Stimulated activated naive B cell treated with anti-CD40 and anti-IgM and Interleukin-4, amounts not matched to agents 10 μg/mL and 1 μg/mL and 100 μg/mL, for 72 hours (primary cell): ENCODE measurements at regions not wholly inside any gene's neighbourhood (a gene's known extent, or its start where the extent isn't known, plus 50 kb on each side); places are given as distances from the start of the nearest gene placed in this dataset.
"Not testable (repeated sequence)": the region's sequence is repeated elsewhere in the genome, so short reads cannot be mapped to it uniquely, and the experiment has no call there.

Source experiments
- ATAC-seq, 2 donors: fragments of 150-1000 bp; cut with Tn5 transposase; replicated peaks; 2 replicates each; pipeline ENCODE4 v1.10.0; 2021; ENCODE audit warnings: moderate library complexity in 1 of 2
- DNase-seq: peaks from one replicate; pipeline ENCODE4 v3.0.0; 2021
- H3K27ac Mint-ChIP-seq: one replicate; pipeline ENCODE4 v1.8.0; 2022; ENCODE audit warnings: mild to moderate bottlenecking, mixed read lengths
- H3K27me3 Mint-ChIP-seq, 2 donors: one replicate each; pipeline ENCODE4 v1.8.0; 2022; ENCODE audit warnings: mixed read lengths in 2 of 2
- H3K36me3 Mint-ChIP-seq, 2 donors: one replicate each; pipeline ENCODE4 v1.8.0; 2022; ENCODE audit warnings: mixed read lengths in 2 of 2, mild to moderate bottlenecking in 1 of 2
- H3K4me1 Mint-ChIP-seq, 2 donors: one replicate each; pipeline ENCODE4 v1.8.0; 2022; ENCODE audit warnings: mixed read lengths in 2 of 2, mild to moderate bottlenecking in 1 of 2
- H3K4me3 Mint-ChIP-seq, 2 donors: one replicate each; pipeline ENCODE4 v1.8.0; 2022; ENCODE audit warnings: mild to moderate bottlenecking in 2 of 2, mixed read lengths in 2 of 2, moderate library complexity in 1 of 2
- H3K9me3 Mint-ChIP-seq, 2 donors: one replicate each; pipeline ENCODE4 v1.8.0; 2022; ENCODE audit warnings: mixed read lengths in 2 of 2, mild to moderate bottlenecking in 1 of 2

DNA sequence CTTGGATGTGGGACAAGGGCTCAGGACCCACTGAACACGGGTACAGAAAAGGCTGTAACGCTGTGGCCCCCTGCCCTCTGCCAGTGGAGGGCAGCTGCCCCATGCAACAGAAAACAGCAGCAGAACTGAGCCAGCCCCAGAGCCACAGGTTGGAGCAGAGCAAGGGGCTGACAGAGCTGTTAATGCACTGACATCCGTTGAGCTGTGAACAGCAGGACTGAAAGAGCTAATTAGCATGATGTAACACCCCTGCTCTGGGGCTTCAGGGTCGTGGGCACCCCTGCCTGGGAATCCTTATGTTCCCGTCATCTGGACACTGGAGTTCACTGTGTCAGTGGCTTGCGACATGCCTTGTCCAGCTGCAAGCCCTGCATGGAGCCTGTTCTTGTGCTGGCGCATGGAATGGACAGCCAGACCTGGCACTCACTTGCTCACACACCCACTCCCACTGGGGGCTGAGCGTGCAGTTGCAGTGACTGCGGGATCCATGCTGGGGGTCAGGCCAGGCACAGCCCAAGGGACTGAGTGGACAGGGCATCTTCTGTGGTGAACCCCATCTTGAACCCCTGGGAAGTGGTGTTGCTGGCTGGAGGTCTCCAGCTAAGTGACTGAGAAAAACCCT, 293.7 kb downstream of the DNAJB9 start:
- Mint-ChIP-seq H3K27me3 (no peaks in the 10 kb centered on the region), H3K9me3 (peaks cover 4 to 5% of the 10 kb centered on the region in 2 donors), H3K4me1 (no peaks in the 10 kb centered on the region), H3K36me3 (no peaks in the 10 kb centered on the region), H3K4me3 (no peak overlapping the region), H3K27ac (no peak overlapping the region)
- ATAC-seq, result no peak
- no peak for DNase-seq

DNA sequence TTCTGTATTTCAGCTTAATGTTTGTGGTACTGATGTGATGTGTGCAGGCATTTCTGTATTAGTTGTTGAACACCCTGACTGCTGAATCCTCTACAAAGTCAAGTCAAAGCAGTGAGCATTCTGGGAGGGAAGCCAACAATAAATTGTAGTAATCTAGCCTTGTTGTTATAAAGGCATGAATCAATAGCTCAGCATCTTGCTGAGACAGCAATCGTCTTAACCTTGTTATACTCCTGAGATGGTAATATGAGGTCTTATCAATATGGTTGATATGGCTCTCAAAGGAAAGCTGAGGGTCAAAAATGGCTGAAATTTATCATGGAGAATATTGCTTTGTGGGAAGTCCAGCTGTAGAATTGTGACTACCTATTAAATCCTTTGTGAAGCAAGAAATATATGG, 299.4 kb downstream of the DNAJB9 start:
- Mint-ChIP-seq H3K4me1 (no peaks in the 10 kb centered on the region), H3K9me3 (peaks cover 7 to 8% of the 10 kb centered on the region in 2 donors), H3K36me3 (no peaks in the 10 kb centered on the region), H3K27ac (no peak overlapping the region), H3K27me3 (no peaks in the 10 kb centered on the region), H3K4me3 (no peak overlapping the region)
- ATAC-seq (no peak), DNase-seq (no peak)

DNA sequence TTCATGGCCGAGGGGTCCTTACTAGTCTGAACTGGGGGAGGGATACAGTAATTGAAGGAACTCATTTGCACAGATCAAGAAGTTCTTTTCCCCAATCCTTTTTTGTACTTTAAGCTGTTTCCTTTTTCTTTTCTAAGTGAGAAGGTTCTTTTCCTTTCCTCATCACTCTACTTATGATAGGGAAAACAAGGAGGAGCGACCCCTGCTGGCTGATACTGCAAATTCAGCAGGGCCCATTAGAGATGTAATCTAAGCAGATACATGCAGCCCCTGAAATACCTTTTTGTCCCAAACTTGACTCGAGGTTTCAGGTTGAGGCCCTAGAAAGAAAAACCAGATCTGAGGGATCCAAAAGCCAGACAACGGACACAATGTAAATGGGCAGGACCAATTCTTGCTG, 305.5 kb downstream of the DNAJB9 start:
- Mint-ChIP-seq H3K27ac (no peak overlapping the region), H3K9me3 (peaks cover 9 to 15% of the 10 kb centered on the region in 2 donors), H3K4me1 (no peaks in the 10 kb centered on the region), H3K27me3 (no peaks in the 10 kb centered on the region), H3K36me3 (no peaks in the 10 kb centered on the region), H3K4me3 (no peak overlapping the region)
- DNase-seq (no peak), ATAC-seq (no peak)

DNA sequence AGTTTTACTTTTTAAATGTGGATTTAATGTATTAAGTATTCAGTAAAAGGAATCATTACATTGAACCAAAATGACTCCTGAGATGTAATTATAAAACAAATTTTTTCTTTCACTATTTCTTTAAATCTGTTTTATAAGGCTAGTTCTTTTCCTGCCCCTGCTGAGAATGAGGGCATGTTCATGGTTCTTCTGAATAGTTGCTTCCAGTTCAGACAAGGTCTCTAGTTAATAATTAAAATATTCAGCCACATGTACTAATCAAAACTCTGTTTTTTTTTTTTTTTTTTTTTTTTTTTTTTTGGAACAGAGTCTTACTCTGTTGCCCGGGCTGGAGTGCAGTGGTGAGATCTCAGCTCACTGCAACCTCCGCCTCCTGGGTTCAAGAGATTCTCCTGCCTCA, 321.2 kb downstream of the DNAJB9 start:
- peaks cover 4 to 10% of the 10 kb centered on the region in 2 donors for H3K9me3 Mint-ChIP-seq
- DNase-seq (no peak), ATAC-seq (no peak)
- no peaks in the 10 kb centered on the region for H3K4me1 Mint-ChIP-seq
- no peaks in the 10 kb centered on the region for H3K27me3 Mint-ChIP-seq
- no peaks in the 10 kb centered on the region for H3K36me3 Mint-ChIP-seq
- no peak overlapping the region for H3K27ac Mint-ChIP-seq
- no peak overlapping the region for H3K4me3 Mint-ChIP-seq

DNA sequence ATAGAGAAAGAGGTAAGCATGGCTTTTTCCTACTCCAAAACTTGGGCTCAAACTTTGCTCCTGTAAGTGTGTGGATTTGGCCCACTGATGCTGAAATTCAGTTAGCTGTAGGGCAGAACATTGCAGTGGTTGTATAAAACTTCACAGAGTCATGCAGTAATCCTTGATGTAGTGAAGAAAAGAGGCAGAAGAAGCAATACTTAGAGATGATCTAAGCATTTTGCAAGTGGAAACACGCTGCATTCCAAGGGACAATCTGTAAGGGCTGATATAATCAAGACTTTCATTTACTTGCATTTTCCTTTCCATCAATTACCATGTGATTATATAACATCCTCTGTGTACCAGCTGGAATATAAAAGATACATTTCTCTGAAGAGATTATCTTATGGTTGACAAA, 338.8 kb downstream of the DNAJB9 start:
- H3K36me3 Mint-ChIP-seq, result no peaks in the 10 kb centered on the region
- no peak overlapping the region for H3K4me3 Mint-ChIP-seq
- no peaks in the 10 kb centered on the region for H3K4me1 Mint-ChIP-seq
- no peak for DNase-seq
- peaks cover 0 to under 1% of the 10 kb centered on the region in 2 donors for H3K9me3 Mint-ChIP-seq
- H3K27me3 Mint-ChIP-seq, result no peaks in the 10 kb centered on the region
- no peak for ATAC-seq
- no peak overlapping the region for H3K27ac Mint-ChIP-seq

DNA sequence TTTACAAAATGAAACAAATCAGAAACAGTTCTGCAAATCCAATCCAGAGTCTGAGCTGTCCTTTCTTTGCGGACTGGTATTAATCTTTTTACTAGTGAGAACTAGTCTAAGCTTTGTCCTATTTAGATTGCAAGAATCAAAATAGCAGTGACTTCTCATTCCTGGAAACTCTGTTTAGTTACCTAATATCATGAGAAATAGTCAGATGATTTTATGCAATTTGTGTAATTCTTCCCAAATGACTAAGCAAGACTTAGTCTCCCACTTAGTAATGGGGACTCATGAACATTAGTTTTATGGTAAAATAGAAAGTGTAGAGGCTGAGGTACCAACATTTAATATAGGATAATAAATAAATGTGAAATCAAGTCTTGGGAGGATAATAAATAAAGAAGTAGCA, 341.3 kb downstream of the DNAJB9 start:
- Mint-ChIP-seq H3K4me1 (no peaks in the 10 kb centered on the region), H3K27ac (no peak overlapping the region), H3K27me3 (no peaks in the 10 kb centered on the region), H3K36me3 (no peaks in the 10 kb centered on the region), H3K4me3 (no peak overlapping the region), H3K9me3 (peaks cover 6 to 11% of the 10 kb centered on the region in 2 donors)
- no peak for ATAC-seq
- DNase-seq, result no peak

DNA sequence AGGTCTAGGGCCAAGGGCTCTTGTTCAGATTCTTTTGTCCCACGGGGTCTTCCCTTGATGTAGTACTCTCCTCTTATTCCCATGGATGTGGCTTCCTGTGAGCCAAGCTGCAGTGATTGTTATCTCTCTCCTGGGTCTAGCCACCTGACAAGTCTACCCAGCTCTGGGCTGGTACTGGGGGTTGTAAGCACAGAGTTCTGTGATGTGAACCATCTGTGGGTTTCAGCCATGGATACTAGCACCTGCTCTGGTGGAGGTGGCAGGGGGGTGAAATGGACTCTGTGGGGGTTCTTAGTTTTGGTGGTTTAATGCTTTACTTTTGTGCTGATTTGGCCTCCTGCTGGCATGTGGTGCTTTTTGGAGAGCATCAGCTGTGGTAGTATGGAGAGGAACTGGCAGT, 350.8 kb downstream of the DNAJB9 start:
- no peak overlapping the region for H3K27ac Mint-ChIP-seq
- no peak overlapping the region for H3K4me3 Mint-ChIP-seq
- peaks cover 31 to 36% of the 10 kb centered on the region in 2 donors for H3K9me3 Mint-ChIP-seq
- H3K36me3 Mint-ChIP-seq, result no peaks in the 10 kb centered on the region
- H3K4me1 Mint-ChIP-seq, result no peaks in the 10 kb centered on the region
- ATAC-seq (no peak), DNase-seq (no peak)
- H3K27me3 Mint-ChIP-seq, result no peaks in the 10 kb centered on the region

DNA sequence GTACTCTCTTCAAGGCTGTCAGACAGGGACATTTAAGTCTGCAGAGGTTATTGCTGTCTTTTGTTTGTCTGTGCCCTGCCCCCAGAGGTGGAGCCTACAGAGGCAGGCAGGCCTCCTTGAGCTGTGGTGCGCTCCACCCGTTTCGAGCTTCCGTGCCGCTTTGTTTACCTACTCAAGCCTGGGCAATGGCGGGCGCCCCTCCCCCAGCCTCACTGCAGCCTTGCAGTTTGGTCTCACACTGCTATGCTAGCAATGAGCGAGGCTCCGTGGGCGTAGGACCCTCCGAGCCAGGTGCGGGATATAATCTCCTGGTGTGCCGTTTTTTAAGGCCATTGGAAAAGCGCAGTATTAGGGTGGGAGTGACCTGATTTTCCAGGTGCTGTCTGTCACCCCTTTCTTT, 373.4 kb downstream of the DNAJB9 start:
- not testable (repeated sequence) for H3K9me3 Mint-ChIP-seq, DNase-seq, H3K36me3 Mint-ChIP-seq, ATAC-seq, H3K4me3 Mint-ChIP-seq, H3K4me1 Mint-ChIP-seq, H3K27me3 Mint-ChIP-seq, H3K27ac Mint-ChIP-seq

DNA sequence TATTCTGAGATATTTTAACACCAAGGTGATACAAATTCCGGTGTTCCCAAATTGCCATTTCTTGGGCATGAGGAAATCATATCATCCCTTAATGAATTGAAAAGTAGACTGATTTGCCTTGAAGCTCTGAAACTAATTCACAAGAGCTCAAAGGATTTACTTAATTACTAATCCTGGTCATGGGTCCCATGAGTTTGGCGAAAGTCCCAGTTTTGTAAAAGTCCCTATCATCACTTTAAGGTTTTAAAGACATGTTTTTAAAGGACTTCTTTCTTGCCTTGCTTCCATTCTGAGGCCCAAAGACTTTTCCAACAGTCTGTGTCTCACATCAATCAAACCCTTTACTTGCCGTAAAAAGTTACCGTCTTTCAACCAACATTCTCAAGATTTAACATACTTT, 377.9 kb downstream of the DNAJB9 start:
- no peaks in the 10 kb centered on the region for H3K27me3 Mint-ChIP-seq
- no peak for DNase-seq
- ATAC-seq, result no peak
- H3K4me1 Mint-ChIP-seq, result no peaks in the 10 kb centered on the region
- H3K9me3 Mint-ChIP-seq, result peaks cover 4 to 5% of the 10 kb centered on the region in 2 donors
- H3K27ac Mint-ChIP-seq, result no peak overlapping the region
- no peak overlapping the region for H3K4me3 Mint-ChIP-seq
- H3K36me3 Mint-ChIP-seq, result no peaks in the 10 kb centered on the region

DNA sequence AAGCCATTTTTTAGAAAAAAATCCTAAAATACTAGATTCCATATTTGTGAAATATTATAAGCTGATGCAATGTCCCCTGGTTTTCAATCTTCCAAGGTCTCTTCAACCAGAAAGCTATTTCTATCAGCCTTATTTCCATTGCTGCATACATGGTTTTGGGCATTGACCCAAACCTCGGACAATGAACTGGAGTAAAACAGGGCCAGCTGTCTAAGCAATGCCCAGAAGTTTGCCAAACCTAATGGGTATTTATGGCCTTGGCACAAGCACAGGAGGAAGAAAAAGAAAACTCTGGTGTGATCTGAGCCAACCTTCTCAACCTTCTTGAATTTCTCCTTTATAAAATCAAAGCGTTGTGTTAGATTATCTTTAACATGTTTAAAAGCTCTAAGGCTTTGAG, 402.3 kb downstream of the DNAJB9 start:
- H3K4me3 Mint-ChIP-seq, result no peak overlapping the region
- H3K36me3 Mint-ChIP-seq, result no peaks in the 10 kb centered on the region
- H3K27me3 Mint-ChIP-seq, result no peaks in the 10 kb centered on the region
- H3K27ac Mint-ChIP-seq, result no peak overlapping the region
- DNase-seq (no peak), ATAC-seq (no peak)
- peaks cover 0 to 1% of the 10 kb centered on the region in 2 donors for H3K9me3 Mint-ChIP-seq
- no peaks in the 10 kb centered on the region for H3K4me1 Mint-ChIP-seq

DNA sequence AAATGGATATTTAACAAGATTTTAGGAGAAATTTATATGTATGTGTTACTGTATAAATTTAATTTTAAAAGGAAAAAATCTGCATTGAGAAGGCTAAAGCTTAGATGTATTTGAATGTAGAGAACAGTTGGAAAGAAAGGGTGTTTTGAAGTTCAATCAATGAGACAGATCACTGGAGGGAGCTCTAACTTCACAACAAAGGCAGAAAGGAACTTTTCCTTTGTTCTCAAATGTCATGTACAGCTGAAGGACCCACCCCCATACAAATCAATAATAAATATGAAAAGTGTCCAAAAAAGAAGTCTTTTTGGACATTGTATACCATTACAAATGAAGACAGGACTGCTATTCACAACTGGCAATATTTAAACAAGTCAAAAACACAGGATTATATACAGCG, 403.4 kb downstream of the DNAJB9 start:
- Mint-ChIP-seq H3K27me3 (no peaks in the 10 kb centered on the region), H3K4me1 (no peaks in the 10 kb centered on the region)

DNA sequence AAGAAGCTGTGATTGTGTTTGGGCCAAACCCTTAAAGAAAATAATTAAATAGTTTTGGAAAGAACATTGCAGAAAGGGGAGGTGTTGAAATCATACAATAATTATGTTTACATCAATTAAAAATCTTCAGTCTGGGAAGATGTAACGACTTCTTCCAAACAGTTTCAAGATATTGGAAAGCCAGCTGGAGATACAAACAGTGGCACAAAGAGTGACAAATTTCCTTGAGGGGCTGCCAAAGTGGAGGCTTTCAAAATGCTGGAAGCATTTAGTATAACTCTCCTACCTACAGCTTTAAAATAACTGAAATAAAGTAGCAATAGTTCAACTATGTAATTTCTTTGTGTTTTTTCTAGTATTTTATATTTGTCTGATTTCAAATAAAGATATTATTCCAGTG, 405.0 kb downstream of the DNAJB9 start:
- H3K9me3 Mint-ChIP-seq, result peaks cover 4 to 7% of the 10 kb centered on the region in 2 donors
- no peak overlapping the region for H3K4me3 Mint-ChIP-seq
- H3K27ac Mint-ChIP-seq, result no peak overlapping the region
- no peak for ATAC-seq
- no peaks in the 10 kb centered on the region for H3K27me3 Mint-ChIP-seq
- H3K36me3 Mint-ChIP-seq, result no peaks in the 10 kb centered on the region
- no peak for DNase-seq
- no peaks in the 10 kb centered on the region for H3K4me1 Mint-ChIP-seq

More for the DNA sequence above, 403.4 kb downstream of the DNAJB9 start:
- ATAC-seq (no peak), DNase-seq (no peak)
- Mint-ChIP-seq H3K36me3 (no peaks in the 10 kb centered on the region), H3K4me3 (no peak overlapping the region), H3K9me3 (peaks cover 0 to 2% of the 10 kb centered on the region in 2 donors), H3K27ac (no peak overlapping the region)

DNA sequence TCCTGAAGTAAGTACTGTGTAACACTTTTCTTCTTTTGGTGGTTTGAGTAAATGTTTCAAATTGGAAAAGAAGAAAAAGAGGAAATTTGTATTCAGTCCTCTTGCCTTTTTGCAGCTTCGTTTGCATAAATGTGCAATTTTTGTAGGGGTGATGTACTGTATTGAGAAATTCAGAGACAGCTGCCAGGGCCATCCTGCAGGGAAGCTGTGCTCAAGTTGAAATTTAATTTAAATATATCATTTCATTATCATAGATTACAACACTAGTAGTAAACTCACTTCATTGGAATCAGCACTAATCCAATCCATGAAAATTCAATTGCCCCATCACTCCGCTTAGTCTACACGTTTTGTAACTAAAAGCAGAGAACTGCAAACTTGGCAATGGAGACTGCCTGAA, 415.4 kb downstream of the DNAJB9 start:
- no peaks in the 10 kb centered on the region for H3K4me1 Mint-ChIP-seq
- H3K27ac Mint-ChIP-seq, result no peak overlapping the region
- ATAC-seq (no peak), DNase-seq (no peak)
- H3K9me3 Mint-ChIP-seq, result peaks cover 0 to 1% of the 10 kb centered on the region in 2 donors
- H3K4me3 Mint-ChIP-seq, result no peak overlapping the region
- H3K36me3 Mint-ChIP-seq, result no peaks in the 10 kb centered on the region
- no peaks in the 10 kb centered on the region for H3K27me3 Mint-ChIP-seq

DNA sequence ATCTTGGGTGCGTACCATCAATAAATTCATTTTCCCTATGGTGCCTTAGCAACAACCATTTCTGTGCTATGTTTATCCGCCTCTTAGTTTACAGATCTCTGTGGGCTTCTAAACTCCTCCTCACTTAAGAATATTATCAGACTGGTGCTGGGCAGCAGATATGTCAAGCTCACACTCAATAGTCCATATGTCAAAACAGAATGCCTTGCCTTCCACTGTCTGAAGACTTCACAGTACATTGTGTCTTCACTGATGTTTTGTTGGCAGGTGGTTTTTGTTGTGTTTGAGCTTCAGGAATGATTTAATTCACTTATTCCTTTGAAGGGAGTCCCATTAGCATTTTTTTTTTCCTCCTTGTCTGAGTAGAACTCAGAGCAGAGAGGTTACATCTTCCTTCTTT, 419.6 kb downstream of the DNAJB9 start:
- Mint-ChIP-seq H3K9me3 (no peaks in the 10 kb centered on the region), H3K27ac (no peak overlapping the region), H3K36me3 (no peaks in the 10 kb centered on the region), H3K4me3 (no peak overlapping the region), H3K4me1 (no peaks in the 10 kb centered on the region), H3K27me3 (no peaks in the 10 kb centered on the region)
- DNase-seq (no peak), ATAC-seq (no peak)

DNA sequence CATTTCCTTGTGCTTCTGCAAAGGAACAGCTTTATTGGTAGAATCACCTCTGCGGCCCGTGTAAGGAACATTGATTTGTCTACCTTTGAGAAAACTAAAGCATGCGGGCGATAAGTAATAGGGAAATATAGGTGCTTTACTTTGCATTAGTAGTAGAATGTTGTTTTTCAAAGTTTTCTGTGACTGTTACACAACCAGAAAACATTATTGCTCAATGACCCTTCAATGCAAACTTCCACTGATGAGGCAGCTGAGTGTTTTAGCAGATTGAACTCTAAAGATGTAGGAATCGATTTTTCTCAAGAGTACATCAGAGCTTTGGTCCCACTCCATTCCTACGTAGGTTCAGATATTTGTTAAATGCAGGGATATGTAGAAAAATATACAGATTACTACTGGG, 427.8 kb downstream of the DNAJB9 start:
- DNase-seq (no peak), ATAC-seq (no peak)
- no peaks in the 10 kb centered on the region for H3K9me3 Mint-ChIP-seq
- H3K27ac Mint-ChIP-seq, result no peak overlapping the region
- H3K4me3 Mint-ChIP-seq, result no peak overlapping the region
- no peaks in the 10 kb centered on the region for H3K4me1 Mint-ChIP-seq
- no peaks in the 10 kb centered on the region for H3K27me3 Mint-ChIP-seq
- H3K36me3 Mint-ChIP-seq, result no peaks in the 10 kb centered on the region

DNA sequence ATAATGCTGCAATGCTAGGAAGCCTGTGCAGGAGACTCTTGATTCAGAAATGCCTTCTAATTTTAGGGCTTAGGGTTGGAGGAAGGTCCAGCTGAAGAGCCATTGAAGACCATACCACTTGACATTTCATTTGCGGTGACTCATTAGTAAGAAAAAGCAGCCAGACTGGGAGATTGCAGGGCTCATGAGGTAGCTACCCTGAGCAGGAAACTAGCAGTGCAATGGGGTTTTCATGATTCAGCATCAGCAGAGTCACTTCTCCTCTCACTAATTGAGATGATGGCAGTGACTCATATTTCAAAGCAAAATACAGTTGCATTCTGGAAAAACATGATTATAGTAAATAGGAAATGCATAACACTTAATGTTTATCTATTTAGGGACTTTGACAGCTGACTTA, 434.1 kb downstream of the DNAJB9 start:
- H3K27me3 Mint-ChIP-seq, result no peaks in the 10 kb centered on the region
- H3K36me3 Mint-ChIP-seq, result no peaks in the 10 kb centered on the region
- ATAC-seq (no peak), DNase-seq (no peak)
- peaks cover 0 to 4% of the 10 kb centered on the region in 2 donors for H3K9me3 Mint-ChIP-seq
- H3K4me3 Mint-ChIP-seq, result no peak overlapping the region
- no peaks in the 10 kb centered on the region for H3K4me1 Mint-ChIP-seq
- H3K27ac Mint-ChIP-seq, result no peak overlapping the region
